Adrenal gland (tissue), 9 donors: ENCODE measurements at regions not wholly inside any gene's neighbourhood (a gene's known extent, or its start where the extent isn't known, plus 50 kb on each side); places are given as distances from the start of the nearest gene placed in this dataset.
"Not testable (repeated sequence)": the region's sequence is repeated elsewhere in the genome, so short reads cannot be mapped to it uniquely, and the experiment has no call there.

Experiments used
- DNase-seq, 7 donors: peaks; one replicate each; pipeline ENCODE4 v3.0.0-alpha.2; 2019 to 2020
- H3K27ac ChIP-seq, 5 donors: fragments of 200-600 bp; sonication (generic) in 4 of 5; 1 replicate in 3 of 5; 2 replicates in 2 of 5; pipeline versions ENCODE4 v1.5.1 to v1.8.0; 2016 to 2020; ENCODE audit warnings: mild to moderate bottlenecking in 1 of 5
- H3K27me3 ChIP-seq: fragments of 200-600 bp; 2 replicates; pipeline ENCODE4 v1.8.0; 2021
- H3K36me3 ChIP-seq, 2 donors: fragments of 200-600 bp; replicated peaks in 1 of 2; 1 replicate in 1 of 2; 2 replicates in 1 of 2; pipeline versions ENCODE4 v1.5.1 to v1.8.0; 2018 to 2022
- H3K4me1 ChIP-seq, 2 donors: fragments of 200-600 bp; replicated peaks in 1 of 2; 1 replicate in 1 of 2; 2 replicates in 1 of 2; pipeline versions ENCODE4 v1.5.1 to v1.8.0; 2018 to 2021
- H3K4me3 ChIP-seq, 4 donors: fragments of 200-600 bp; sonication (generic) in 3 of 4; one replicate each; pipeline ENCODE4 v1.5.1; 2016 to 2018
- H3K9me3 ChIP-seq, 3 donors: fragments of 200-600 bp; sonication (generic) in 1 of 3; replicated peaks in 1 of 3; 1 replicate in 2 of 3; 2 replicates in 1 of 3; pipeline versions ENCODE4 v1.5.1 to v1.8.0; 2016 to 2021
- CTCF ChIP-seq, 6 experiments: fragments of 450-650 bp in 4 of 6; fragments of 200-600 bp in 2 of 6; sonication (generic) in 1 of 6; IDR thresholded peaks; 1 replicate in 5 of 6; 2 replicates in 1 of 6; pipeline versions ENCODE4 v1.5.1 to v1.8.0; 2016 to 2021; ENCODE audit warnings: antibody characterized with exemption in 6 of 6, mild to moderate bottlenecking in 2 of 6, moderate library complexity in 1 of 6
- POLR2A ChIP-seq, 2 donors: fragments of 450-650 bp; IDR thresholded peaks; one replicate each; pipeline ENCODE4 v1.6.1; 2017; ENCODE audit warnings: antibody characterized with exemption in 2 of 2, mild to moderate bottlenecking in 2 of 2, moderate library complexity in 1 of 2
- WGBS, 4 donors: extraction: QIAGEN DNeasy Blood & Tissue Kit in 2 of 4; methylation state at CpG; one replicate each; pipeline versions ENCODE4 v1.1.5 to v1.1.7; 2013 to 2017; 5-methylcytosine and 5-hydroxymethylcytosine counted together
- intact Hi-C, 2 donors: fragments of 100-400 bp; cut with DNase I; formaldehyde crosslinking; loops; one replicate each; pipeline versions ENCODE4 v1.14.1 to v1.15.0; 2022 to 2023
- donor health status: healthy with polysubstance abuse.
- donor health status: Bipolar disorder and iron deficiency.
- donor health status: DM: yes; HTN: yes; CAD: no.
- donor health status: DM: no; HTN: no; CAD: no.
- donor health status: DM: no; HTN: no; CAD: no.

DNA sequence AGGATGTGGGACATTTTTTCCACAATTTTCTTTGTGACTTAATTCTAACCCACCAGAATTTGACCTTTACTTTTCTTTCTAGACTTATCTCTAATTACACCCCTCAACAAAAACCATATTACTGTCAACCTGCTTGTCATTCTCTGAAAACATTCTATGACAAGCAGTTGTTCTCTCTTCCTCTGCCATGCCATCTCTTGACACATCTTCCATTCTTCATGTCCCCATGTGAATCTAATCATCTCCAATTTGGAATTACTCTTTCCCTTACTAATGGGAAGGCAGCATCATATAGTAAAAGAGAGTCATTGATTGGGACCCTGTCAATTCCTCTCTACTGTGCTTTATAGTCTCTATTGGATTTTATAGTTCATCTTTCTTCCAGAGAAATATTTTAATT is 61.3 kb upstream of the P2RY1 start:
- intact Hi-C loops: no loop called here
- H3K4me1 ChIP-seq: no peaks in the 10 kb centered on the region
- H3K9me3 ChIP-seq: no peaks in the 10 kb centered on the region
- DNase-seq: no peak
- no peak overlapping the region for H3K4me3 ChIP-seq
- no peaks in the 10 kb centered on the region for H3K36me3 ChIP-seq
- no peak overlapping the region for H3K27ac ChIP-seq
- H3K27me3 ChIP-seq: no peaks in the 10 kb centered on the region
- TF ChIP-seq CTCF (IDR thresholded peaks at IDR 0.05): no peak
- TF ChIP-seq POLR2A (IDR thresholded peaks at IDR 0.05): no peak

DNA sequence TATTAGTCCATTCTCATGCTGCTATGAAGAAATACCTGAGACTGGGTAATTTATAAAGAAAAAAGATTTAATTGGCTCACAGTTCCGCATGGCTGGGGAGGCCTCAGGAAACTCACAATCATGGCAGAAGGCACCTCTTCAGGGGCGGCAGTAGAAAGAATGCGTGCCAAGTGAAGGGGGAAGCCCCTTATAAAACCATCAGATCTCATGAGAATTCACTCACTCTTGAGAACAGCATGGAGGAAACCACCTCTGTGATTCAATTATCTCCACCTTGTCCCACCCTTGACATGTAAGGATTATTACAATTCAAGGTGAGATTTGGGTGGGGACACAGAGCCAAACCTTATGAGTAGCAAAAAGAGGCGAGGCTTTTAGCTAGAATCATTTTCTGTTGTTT is 60.7 kb upstream of the P2RY1 start:
- H3K4me3 ChIP-seq, H3K4me1 ChIP-seq, H3K27ac ChIP-seq, H3K27me3 ChIP-seq, H3K9me3 ChIP-seq, H3K36me3 ChIP-seq, intact Hi-C loops, DNase-seq: not testable (repeated sequence)
- 83 to 91% (median 88%) methylated on average over 4 of the region's 4 CpGs for WGBS, 4 donors

DNA sequence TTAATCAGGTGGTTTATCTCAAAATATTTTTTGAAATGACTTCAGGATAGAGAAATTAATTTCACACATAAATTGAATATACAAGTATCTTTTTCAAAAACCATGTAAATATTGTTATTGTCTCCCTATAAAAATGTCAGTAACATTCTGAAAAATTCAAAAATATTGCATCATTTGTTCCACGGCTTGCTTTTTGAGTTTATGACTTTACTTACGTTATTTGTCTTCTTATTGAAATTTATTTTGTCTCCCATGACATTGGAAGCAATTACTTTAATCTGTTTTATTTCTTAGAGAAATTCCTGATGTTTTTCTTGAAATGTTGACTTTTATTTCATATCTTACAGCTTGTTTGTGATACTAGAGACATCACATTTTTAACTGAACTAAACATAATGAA is 56.9 kb upstream of the P2RY1 start:
- 76 to 85% (median 82%) methylated on average over 2 of the region's 2 CpGs for WGBS, 4 donors

GRCh38 chr3:152779653-152780052 is 55.3 kb upstream of the P2RY1 start:
- Histone ChIP-seq H3K36me3 (no peaks in the 10 kb centered on the region), H3K27ac (no peak overlapping the region), H3K27me3 (no peaks in the 10 kb centered on the region), H3K4me3 (no peak overlapping the region), H3K4me1 (no peaks in the 10 kb centered on the region), H3K9me3 (no peaks in the 10 kb centered on the region)
- intact Hi-C loops: no loop called here
- TF ChIP-seq CTCF (IDR thresholded peaks at IDR 0.05): no peak
- no peak for TF ChIP-seq POLR2A (IDR thresholded peaks at IDR 0.05)
- 19 to 63% (median 54%) methylated on average over 2 of the region's 2 CpGs for WGBS, 4 donors
- no peak for DNase-seq

More for the DNA sequence above, 56.9 kb upstream of the P2RY1 start:
- no peak overlapping the region for H3K4me3 ChIP-seq
- intact Hi-C loops: no loop called here
- no peaks in the 10 kb centered on the region for H3K27me3 ChIP-seq
- no peaks in the 10 kb centered on the region for H3K36me3 ChIP-seq
- no peak overlapping the region for H3K27ac ChIP-seq
- TF ChIP-seq CTCF (IDR thresholded peaks at IDR 0.05) (no peak), POLR2A (IDR thresholded peaks at IDR 0.05) (no peak)
- DNase-seq: no peak
- no peaks in the 10 kb centered on the region for H3K9me3 ChIP-seq
- no peaks in the 10 kb centered on the region for H3K4me1 ChIP-seq

GRCh38 chr3:152780553-152780952 is 54.4 kb upstream of the P2RY1 start:
- no peak for DNase-seq
- Histone ChIP-seq H3K27me3 (no peaks in the 10 kb centered on the region), H3K4me3 (no peak overlapping the region), H3K36me3 (no peaks in the 10 kb centered on the region), H3K9me3 (no peaks in the 10 kb centered on the region), H3K27ac (no peak overlapping the region), H3K4me1 (no peaks in the 10 kb centered on the region)
- 83 to 95% (median 87%) methylated on average over 2 of the region's 2 CpGs for WGBS, 4 donors
- no peak for TF ChIP-seq POLR2A (IDR thresholded peaks at IDR 0.05)
- TF ChIP-seq CTCF (IDR thresholded peaks at IDR 0.05): no peak
- intact Hi-C loops: no loop called here
